CD4-positive, alpha-beta T cell treated with Interleukin-6 at 100 ng/mL for 8 hours (primary cell): ENCODE measurements at regions not wholly inside any gene's neighbourhood (a gene's known extent, or its start where the extent isn't known, plus 50 kb on each side); places are given as distances from the start of the nearest gene placed in this dataset.

Experiments used
- DNase-seq: peaks from one replicate; pipeline ENCODE4 v3.0.0-alpha.2; 2020; ENCODE audit warnings: mixed read lengths, low spot score

DNA sequence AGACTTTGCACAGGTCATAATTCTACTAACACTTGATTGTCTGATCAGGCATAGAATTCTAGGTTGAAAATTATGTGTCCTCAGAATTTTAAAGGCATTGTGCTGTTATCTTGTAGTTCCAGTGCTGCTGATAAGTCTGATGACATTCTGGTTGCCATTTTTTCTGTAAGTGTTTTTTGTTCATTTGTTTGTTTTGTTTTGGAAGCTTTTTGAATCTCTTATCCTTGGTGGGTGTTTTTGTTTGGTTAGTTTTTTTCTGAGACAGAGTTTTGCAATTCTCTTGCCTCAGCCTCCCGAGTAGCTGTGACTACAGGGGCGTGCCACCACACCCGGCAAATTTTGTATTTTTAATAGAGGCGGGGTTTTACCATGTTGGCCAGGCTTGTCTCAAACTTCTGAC is 178.9 kb downstream of the CCDC71L start:
- DNase-seq = no peak

- DNase-seq = no peak
These were observed 180.3 kb downstream of the CCDC71L start for GRCh38 chr7:106480616-106481031.

DNA sequence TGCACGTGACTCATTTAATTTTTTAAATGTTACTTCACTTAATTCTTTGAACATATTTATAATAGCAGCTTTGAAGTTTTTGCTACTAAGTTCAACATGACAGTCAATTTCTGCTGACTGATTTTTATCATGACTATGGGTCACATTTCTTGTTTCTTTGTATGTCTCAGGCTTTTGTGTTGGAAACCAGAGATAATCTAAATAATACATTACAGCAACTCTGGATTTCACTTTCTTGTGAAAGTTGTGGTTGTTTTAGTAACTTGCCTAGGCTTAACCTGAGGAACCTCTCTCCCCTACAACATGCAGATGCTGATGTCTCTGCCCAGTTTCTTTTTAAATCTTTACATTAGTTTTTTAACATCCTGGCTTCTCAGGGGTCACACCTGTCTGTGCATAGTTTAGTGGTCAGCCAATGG is 180.8 kb downstream of the CCDC71L start:
- DNase-seq = no peak

- no peak for DNase-seq
These were observed 184.2 kb downstream of the CCDC71L start for GRCh38 chr7:106476751-106477150.

DNA sequence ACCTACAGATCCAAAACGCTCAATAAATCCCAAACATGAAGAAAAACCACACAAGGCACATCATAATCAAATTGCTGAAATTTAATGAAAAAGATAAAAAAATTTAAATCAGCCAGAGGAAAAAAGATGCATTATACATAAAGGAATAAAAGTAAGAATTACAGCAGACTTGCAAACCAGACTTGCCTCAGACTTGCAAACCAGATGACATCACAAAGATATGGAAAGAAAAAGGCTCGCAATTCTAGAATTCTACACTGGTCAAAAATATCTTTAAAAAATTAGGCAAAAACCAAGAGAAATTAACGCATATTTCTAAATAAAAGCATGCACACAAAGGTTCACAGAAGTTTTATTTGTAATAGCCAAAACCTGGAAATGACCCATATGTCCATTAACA is 188.0 kb upstream of the NAMPT start:
- DNase-seq = no peak

DNA sequence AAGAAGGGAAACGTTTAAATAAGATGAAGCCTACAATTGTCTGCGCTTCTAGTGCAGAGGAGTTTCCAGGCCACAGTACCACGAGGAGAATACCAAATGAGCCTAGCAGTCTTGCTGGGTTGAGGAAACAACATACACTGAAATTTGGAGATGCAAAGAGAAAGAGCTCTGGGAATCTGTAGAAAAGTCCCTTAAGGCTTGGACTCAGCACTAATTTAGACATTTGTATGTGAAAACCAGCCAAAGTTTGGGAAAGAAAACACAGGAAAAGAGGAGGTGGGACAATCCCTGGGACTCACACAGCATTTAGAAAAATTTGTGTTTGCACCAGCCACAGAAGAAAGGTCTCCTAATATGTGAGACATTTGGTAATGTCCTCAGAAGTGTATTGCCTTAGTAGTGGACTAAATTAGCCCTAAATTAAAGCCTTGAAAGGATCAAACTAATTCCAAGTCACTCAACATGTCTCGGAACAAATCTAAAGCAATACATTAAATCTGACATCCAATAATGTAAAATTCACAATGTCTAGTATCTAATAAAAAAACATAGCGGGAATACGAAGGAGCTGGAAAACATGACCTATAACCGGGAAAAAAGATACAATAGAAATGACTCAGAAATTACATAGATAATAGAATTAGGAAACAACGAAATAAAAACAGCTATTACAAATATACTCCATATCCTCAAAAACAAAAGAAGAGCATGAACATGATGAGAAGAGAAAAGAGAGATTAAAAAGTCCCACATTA is 187.1 kb upstream of the NAMPT start:
- DNase-seq = no peak

GRCh38 chr7:106471021-106471420 is 186.2 kb upstream of the NAMPT start:
- no peak for DNase-seq

- no peak for DNase-seq
These were observed 182.1 kb upstream of the NAMPT start for GRCh38 chr7:106466867-106467266.

GRCh38 chr7:106465704-106466468 is 181.1 kb upstream of the NAMPT start:
- no peak for DNase-seq

GRCh38 chr7:106464651-106465050 is 179.9 kb upstream of the NAMPT start:
- DNase-seq = no peak

- DNase-seq = no peak
These were observed 179.2 kb upstream of the NAMPT start for GRCh38 chr7:106463851-106464611.

DNA sequence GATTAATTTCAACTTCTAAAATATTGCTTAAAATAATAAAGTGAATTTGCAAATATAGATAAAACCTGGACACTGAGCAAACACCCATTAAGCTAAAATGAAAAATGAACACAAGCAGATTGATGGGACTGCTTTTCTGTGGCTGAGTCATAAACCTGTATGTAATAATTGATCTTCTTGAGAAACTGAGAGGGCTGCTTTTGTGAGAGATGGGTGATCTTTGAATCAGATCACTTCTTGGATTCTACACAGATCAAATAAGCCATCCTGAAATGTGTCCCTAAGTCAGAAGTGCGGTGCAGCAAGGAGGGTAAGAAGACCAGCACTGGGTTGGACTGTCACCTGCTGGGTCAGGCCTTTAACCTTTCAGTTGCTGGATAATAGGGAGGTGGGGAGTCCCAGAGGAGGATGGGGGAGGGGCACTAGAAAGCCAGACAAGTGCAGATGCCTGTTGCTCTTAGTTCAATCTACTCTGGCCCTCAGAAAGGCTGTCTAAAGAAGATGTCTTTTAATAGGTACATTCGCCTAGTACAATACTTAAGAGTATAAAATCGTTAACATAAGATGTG is 178.2 kb upstream of the NAMPT start:
- no peak for DNase-seq

- DNase-seq = no peak
These were observed 177.6 kb upstream of the NAMPT start for GRCh38 chr7:106462365-106462859.

GRCh38 chr7:106460792-106461254 is 176.0 kb upstream of the NAMPT start:
- no peak for DNase-seq

GRCh38 chr7:106459397-106460072 is 174.8 kb upstream of the NAMPT start:
- no peak for DNase-seq

- no peak for DNase-seq
These were observed 172.9 kb upstream of the NAMPT start for GRCh38 chr7:106457678-106458077.

- DNase-seq = no peak
These were observed 171.5 kb upstream of the NAMPT start for GRCh38 chr7:106456329-106456728.

DNA sequence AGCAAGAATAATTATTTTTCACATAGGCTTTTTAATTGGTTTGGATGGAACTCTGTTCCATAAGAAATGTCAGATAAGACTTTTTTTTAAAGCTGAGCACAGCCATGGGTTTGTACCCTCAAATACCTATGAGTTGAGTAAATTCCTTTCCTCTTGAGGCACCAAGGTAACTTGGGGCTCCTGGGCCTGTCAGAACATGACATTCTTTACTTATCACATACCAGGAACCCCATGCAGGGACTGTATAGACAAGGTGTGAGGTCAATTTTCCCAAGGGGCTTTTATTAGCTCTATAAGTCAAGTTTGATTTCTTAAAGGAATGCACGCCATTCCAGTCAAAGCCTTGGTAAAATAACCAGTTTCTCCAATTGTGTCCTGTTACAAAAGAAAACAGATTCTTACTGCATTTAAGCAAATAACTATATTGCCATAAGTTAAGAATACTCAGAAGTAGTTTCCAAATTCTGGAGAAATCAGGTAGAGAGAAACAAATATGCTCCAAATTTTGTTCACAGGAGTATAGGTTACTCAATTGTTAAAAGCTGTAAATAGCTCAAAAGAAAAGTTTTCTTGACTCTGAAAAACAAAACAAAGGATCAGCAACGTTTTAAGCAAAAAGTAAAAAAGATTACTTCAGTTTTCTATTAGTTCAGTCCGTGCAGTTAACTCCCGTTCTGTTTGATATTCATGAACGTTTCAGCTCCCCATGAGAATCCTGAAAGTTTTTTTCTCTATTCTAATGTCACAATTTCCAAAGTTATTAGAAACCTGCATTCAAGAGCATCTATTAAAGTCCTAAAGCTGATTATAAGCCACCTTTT is 167.5 kb upstream of the NAMPT start:
- no peak for DNase-seq

- DNase-seq = no peak
These were observed 166.4 kb upstream of the NAMPT start for GRCh38 chr7:106451171-106451570.

GRCh38 chr7:106450716-106451115 is 165.9 kb upstream of the NAMPT start:
- DNase-seq = no peak
